Gastroesophageal sphincter (tissue), 3 donors: ENCODE measurements at regions not wholly inside any gene's neighbourhood (a gene's known extent, or its start where the extent isn't known, plus 50 kb on each side); places are given as distances from the start of the nearest gene placed in this dataset.

Source experiments
- CTCF ChIP-seq, 4 experiments: fragments of 200-600 bp in 2 of 4; fragments of 450-650 bp in 2 of 4; sonication (generic) in 1 of 4; IDR thresholded peaks; one replicate each; pipeline ENCODE4 v1.5.1; 2017 to 2019; ENCODE audit warnings: antibody characterized with exemption in 4 of 4, mild to moderate bottlenecking in 2 of 4, moderate library complexity in 2 of 4
- POLR2A ChIP-seq, 2 donors: fragments of 450-650 bp; IDR thresholded peaks; one replicate each; pipeline ENCODE4 v1.6.1; 2017; ENCODE audit warnings: antibody characterized with exemption in 2 of 2, mild to moderate bottlenecking in 2 of 2, moderate library complexity in 1 of 2

GRCh38 chr3:6719999-6720398 lies 140.9 kb upstream of the GRM7 start:
- no peak for TF ChIP-seq CTCF (IDR thresholded peaks at IDR 0.05)
- no peak for TF ChIP-seq POLR2A (IDR thresholded peaks at IDR 0.05)
